H1 (cell line): ENCODE measurements at regions not wholly inside any gene's neighbourhood (a gene's known extent, or its start where the extent isn't known, plus 50 kb on each side); places are given as distances from the start of the nearest gene placed in this dataset.

Experiments used
- ASH2L ChIP-seq: fragments of 200-600, 300-600 bp; sonication (generic); IDR thresholded peaks from one replicate; pipeline ENCODE4 v1.7.1; 2017; ENCODE audit warnings: low read length
- JUND ChIP-seq: IDR thresholded peaks from 2 replicates; pipeline ENCODE4 v1.6.1; 2011; ENCODE audit warnings: mild to moderate bottlenecking, improper control_type of control experiment, low read length
- KDM1A ChIP-seq: fragments of 200-600, 300-600 bp; sonication (generic); IDR thresholded peaks from 2 replicates; pipeline ENCODE4 v1.7.1; 2016; ENCODE audit warnings: mild to moderate bottlenecking, low read length, borderline replicate concordance
- NANOG ChIP-seq: IDR thresholded peaks from 2 replicates; pipeline ENCODE4 v1.6.1; 2011; ENCODE audit warnings: low read length, low read depth, mild to moderate bottlenecking, inconsistent platforms; ENCODE audit not compliant: insufficient read depth, poor library complexity, severe bottlenecking
- NRF1 ChIP-seq: IDR thresholded peaks from 2 replicates; pipeline ENCODE4 v1.6.1; 2011; ENCODE audit warnings: mild to moderate bottlenecking, low read depth, low read length, improper control_type of control experiment
- TAF1 ChIP-seq: IDR thresholded peaks from 2 replicates; pipeline ENCODE4 v1.6.1; 2011; ENCODE audit warnings: mild to moderate bottlenecking, low read depth, low read length
- TF ChIP-seq, protein P1 (sequence below): IDR thresholded peaks from 2 replicates; pipeline ENCODE4 v1.6.1; 2012; ENCODE audit warnings: inconsistent platforms
- TF ChIP-seq, protein P2 (sequence below), 3 experiments: IDR thresholded peaks; 1 replicate in 2 of 3; 2 replicates in 1 of 3; pipeline versions ENCODE4 v1.5.1 to v1.6.1; 2011; ENCODE audit warnings: low read length in 3 of 3, mild to moderate bottlenecking in 3 of 3, inconsistent platforms in 2 of 3, low read depth in 1 of 3, moderate library complexity in 1 of 3; ENCODE audit not compliant: insufficient read depth in 1 of 3; ENCODE audit errors: control extremely low read depth in 1 of 3
- TF ChIP-seq, protein P3 (sequence below): IDR thresholded peaks from 2 replicates; pipeline ENCODE4 v1.6.1; 2012; ENCODE audit warnings: low read length, inconsistent platforms
- TF ChIP-seq, protein P4 (sequence below): IDR thresholded peaks from 2 replicates; pipeline ENCODE4 v1.6.1; 2011; ENCODE audit warnings: low read length, improper control_type of control experiment

DNA sequence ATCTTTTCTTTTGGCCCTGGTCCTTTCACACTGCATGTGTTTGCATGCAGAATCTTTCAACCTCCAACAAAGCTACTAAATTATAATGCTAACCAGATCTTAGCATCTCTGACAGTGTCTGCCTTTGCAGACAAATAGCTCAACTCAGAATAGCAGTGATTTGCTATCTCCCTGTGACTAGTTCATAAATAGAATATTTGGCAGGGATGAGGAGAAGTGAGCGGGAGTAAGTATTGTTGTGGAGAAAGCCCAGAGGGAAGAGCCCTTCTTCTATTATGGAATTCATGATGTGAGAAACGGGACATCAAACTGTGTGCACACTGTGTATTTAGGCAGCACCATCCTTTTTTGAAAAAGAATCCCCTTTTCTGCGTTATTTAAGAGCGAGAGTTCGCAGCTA, 288.0 kb upstream of the CHORDC1 start:
- TF ChIP-seq, protein P1, sequence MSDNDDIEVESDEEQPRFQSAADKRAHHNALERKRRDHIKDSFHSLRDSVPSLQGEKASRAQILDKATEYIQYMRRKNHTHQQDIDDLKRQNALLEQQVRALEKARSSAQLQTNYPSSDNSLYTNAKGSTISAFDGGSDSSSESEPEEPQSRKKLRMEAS = no peak
- TF ChIP-seq, protein P2, sequence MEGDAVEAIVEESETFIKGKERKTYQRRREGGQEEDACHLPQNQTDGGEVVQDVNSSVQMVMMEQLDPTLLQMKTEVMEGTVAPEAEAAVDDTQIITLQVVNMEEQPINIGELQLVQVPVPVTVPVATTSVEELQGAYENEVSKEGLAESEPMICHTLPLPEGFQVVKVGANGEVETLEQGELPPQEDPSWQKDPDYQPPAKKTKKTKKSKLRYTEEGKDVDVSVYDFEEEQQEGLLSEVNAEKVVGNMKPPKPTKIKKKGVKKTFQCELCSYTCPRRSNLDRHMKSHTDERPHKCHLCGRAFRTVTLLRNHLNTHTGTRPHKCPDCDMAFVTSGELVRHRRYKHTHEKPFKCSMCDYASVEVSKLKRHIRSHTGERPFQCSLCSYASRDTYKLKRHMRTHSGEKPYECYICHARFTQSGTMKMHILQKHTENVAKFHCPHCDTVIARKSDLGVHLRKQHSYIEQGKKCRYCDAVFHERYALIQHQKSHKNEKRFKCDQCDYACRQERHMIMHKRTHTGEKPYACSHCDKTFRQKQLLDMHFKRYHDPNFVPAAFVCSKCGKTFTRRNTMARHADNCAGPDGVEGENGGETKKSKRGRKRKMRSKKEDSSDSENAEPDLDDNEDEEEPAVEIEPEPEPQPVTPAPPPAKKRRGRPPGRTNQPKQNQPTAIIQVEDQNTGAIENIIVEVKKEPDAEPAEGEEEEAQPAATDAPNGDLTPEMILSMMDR (IDR thresholded peaks at IDR 0.05; ENCODE audit: control extremely low read depth in 1 of 3, insufficient read depth in 1 of 3, low read depth in 1 of 3, low read length in 3 of 3) = no peak
- TF ChIP-seq JUND = no peak
- TF ChIP-seq, protein P3, sequence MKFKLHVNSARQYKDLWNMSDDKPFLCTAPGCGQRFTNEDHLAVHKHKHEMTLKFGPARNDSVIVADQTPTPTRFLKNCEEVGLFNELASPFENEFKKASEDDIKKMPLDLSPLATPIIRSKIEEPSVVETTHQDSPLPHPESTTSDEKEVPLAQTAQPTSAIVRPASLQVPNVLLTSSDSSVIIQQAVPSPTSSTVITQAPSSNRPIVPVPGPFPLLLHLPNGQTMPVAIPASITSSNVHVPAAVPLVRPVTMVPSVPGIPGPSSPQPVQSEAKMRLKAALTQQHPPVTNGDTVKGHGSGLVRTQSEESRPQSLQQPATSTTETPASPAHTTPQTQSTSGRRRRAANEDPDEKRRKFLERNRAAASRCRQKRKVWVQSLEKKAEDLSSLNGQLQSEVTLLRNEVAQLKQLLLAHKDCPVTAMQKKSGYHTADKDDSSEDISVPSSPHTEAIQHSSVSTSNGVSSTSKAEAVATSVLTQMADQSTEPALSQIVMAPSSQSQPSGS = no peak
- TF ChIP-seq NANOG = no peak
- TF ChIP-seq KDM1A = no peak
- no peak for TF ChIP-seq NRF1
- no peak for TF ChIP-seq TAF1
- TF ChIP-seq, protein P4, sequence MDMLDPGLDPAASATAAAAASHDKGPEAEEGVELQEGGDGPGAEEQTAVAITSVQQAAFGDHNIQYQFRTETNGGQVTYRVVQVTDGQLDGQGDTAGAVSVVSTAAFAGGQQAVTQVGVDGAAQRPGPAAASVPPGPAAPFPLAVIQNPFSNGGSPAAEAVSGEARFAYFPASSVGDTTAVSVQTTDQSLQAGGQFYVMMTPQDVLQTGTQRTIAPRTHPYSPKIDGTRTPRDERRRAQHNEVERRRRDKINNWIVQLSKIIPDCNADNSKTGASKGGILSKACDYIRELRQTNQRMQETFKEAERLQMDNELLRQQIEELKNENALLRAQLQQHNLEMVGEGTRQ = no peak
- no peak for TF ChIP-seq ASH2L
